Calu3 (cell line): ENCODE measurements at regions not wholly inside any gene's neighbourhood (a gene's known extent, or its start where the extent isn't known, plus 50 kb on each side); places are given as distances from the start of the nearest gene placed in this dataset.

Source experiments
- BruUV-seq: library from RNA; stranded (reverse); fragments of 400-500 nt; replicated peaks from 2 replicates; lab custom pipeline; 2021; lab: Mats Ljungman, UMichigan
- CTCF ChIA-PET: fragments of 300-600 bp; sonication (Branson Sonifier 250); formaldehyde crosslinking; loops from one replicate; lab custom pipeline; 2022; ENCODE audit warnings: antibody characterized with exemption; lab: Charles Lee
- DNase-seq: peaks from one replicate; pipeline ENCODE4 v3.0.0; 2022
- H3K27ac Mint-ChIP-seq: one replicate; pipeline ENCODE4 v1.8.0; 2022; ENCODE audit warnings: mixed read lengths; ENCODE audit not compliant: unreplicated experiment
- H3K27me3 Mint-ChIP-seq: one replicate; pipeline ENCODE4 v1.8.0; 2022; ENCODE audit warnings: mixed read lengths; ENCODE audit not compliant: unreplicated experiment
- H3K36me3 Mint-ChIP-seq: one replicate; pipeline ENCODE4 v1.8.0; 2022; ENCODE audit warnings: mild to moderate bottlenecking, moderate library complexity, mixed read lengths; ENCODE audit not compliant: insufficient read depth, unreplicated experiment
- H3K4me1 Mint-ChIP-seq: one replicate; pipeline ENCODE4 v1.8.0; 2022; ENCODE audit warnings: mild to moderate bottlenecking, low read depth, mixed read lengths; ENCODE audit not compliant: unreplicated experiment
- H3K4me3 Mint-ChIP-seq: one replicate; pipeline ENCODE4 v1.8.0; 2022; ENCODE audit warnings: mild to moderate bottlenecking, low read depth, moderate library complexity, mixed read lengths; ENCODE audit not compliant: unreplicated experiment
- H3K9me3 Mint-ChIP-seq: one replicate; pipeline ENCODE4 v1.8.0; 2022; ENCODE audit warnings: low read depth, mixed read lengths; ENCODE audit not compliant: unreplicated experiment
- intact Hi-C: fragments of 100-400 bp; cut with micrococcal nuclease; formaldehyde crosslinking; loops from one replicate; pipeline ENCODE4 v1.10.0; 2022; ENCODE audit not compliant: unreplicated experiment
- TF ChIP-seq, protein P1 (sequence below): fragments of 200-600 bp; IDR thresholded peaks from one replicate; pipeline ENCODE4 v1.8.0; 2022; ENCODE audit warnings: antibody characterized with exemption; ENCODE audit not compliant: unreplicated experiment

DNA sequence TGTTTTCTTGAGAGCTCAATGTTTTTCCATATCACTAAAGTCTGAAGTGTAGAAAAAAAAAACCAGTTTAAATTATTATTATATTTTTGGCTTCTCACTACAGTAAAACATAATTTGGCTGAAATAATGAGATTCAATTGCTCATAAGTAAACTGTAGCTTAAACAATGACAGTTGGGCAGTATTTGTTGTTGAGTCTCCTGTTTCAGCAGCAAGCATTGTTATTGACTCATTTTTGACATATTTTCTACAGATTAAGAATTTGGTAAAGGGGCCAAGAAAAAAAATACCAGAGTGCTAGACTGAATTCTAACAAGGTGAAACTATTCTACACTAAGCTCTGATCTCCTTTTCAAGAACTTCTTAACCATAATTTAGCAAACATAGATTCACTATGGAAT lies 2070.4 kb upstream of the CELF4 start:
- CTCF ChIA-PET, result no interaction called here
- Mint-ChIP-seq H3K9me3 (no peaks in the 10 kb centered on the region), H3K27me3 (no peaks in the 10 kb centered on the region), H3K36me3 (no peaks in the 10 kb centered on the region), H3K27ac (no peak overlapping the region), H3K4me1 (peaks cover 42% of the 10 kb centered on the region), H3K4me3 (no peak overlapping the region)
- BruUV-seq, result no TSS peak
- DNase-seq, result no peak
- intact Hi-C loops, result loop anchor here (10.0 kb wide), 1 partner anchor 379 kb away; no protein-coding TSS in a partner anchor
- TF ChIP-seq, protein P1, sequence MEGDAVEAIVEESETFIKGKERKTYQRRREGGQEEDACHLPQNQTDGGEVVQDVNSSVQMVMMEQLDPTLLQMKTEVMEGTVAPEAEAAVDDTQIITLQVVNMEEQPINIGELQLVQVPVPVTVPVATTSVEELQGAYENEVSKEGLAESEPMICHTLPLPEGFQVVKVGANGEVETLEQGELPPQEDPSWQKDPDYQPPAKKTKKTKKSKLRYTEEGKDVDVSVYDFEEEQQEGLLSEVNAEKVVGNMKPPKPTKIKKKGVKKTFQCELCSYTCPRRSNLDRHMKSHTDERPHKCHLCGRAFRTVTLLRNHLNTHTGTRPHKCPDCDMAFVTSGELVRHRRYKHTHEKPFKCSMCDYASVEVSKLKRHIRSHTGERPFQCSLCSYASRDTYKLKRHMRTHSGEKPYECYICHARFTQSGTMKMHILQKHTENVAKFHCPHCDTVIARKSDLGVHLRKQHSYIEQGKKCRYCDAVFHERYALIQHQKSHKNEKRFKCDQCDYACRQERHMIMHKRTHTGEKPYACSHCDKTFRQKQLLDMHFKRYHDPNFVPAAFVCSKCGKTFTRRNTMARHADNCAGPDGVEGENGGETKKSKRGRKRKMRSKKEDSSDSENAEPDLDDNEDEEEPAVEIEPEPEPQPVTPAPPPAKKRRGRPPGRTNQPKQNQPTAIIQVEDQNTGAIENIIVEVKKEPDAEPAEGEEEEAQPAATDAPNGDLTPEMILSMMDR, result no peak

DNA sequence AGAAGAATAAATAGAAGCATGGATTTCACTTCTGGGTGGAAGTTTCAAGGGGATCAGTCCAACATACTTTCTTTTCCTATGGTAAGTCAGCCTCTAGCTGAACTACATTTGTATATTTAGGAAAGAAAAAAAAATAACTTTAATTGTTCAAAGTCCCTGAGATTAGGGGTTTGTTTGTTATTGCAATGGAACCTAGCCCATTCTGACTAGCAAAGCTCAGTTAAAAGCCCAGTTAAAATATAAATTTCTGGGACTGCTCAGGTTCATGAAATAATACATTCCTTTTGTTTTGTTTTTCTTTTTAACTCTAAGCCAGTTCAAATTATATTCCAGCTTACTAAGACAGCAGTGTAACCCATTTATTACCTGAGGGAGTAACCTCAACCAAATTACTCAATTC lies 2069.6 kb upstream of the CELF4 start:
- peaks cover 42% of the 10 kb centered on the region for H3K4me1 Mint-ChIP-seq
- no peaks in the 10 kb centered on the region for H3K9me3 Mint-ChIP-seq
- CTCF ChIA-PET, result no interaction called here
- no peaks in the 10 kb centered on the region for H3K27me3 Mint-ChIP-seq
- H3K4me3 Mint-ChIP-seq, result no peak overlapping the region
- no TSS peak for BruUV-seq
- TF ChIP-seq, protein P1, result no peak
- H3K36me3 Mint-ChIP-seq, result no peaks in the 10 kb centered on the region
- intact Hi-C loops, result loop anchor here (10.0 kb wide), 1 partner anchor 380 kb away; no protein-coding TSS in a partner anchor
- no peak overlapping the region for H3K27ac Mint-ChIP-seq
- no peak for DNase-seq

DNA sequence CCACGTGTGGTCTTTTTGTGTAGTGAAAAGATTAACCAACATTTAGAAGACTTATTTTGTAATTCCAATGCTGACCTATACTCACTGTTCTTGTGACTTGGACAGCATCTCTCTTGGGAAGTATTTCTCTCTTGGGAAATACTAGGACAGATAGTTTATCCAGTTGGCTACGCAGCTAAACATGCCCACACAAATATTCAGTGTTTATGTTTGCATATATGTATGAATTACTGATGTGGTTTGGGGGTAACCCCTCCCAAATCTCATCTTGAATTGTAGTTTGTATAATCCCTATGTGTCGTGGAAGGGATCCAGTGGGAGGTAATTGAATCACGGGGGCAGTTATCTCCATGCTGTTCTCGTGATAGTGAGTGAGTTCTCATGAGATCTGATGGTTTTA lies 2062.3 kb upstream of the CELF4 start:
- CTCF ChIA-PET, result no interaction called here
- no peaks in the 10 kb centered on the region for H3K9me3 Mint-ChIP-seq
- BruUV-seq, result no TSS peak
- intact Hi-C loops, result loop anchor here (10.0 kb wide), 1 partner anchor 167 kb away; no protein-coding TSS in a partner anchor
- no peak for DNase-seq
- no peaks in the 10 kb centered on the region for H3K27me3 Mint-ChIP-seq
- TF ChIP-seq, protein P1, result no peak
- H3K4me1 Mint-ChIP-seq, result peaks cover 39% of the 10 kb centered on the region
- H3K36me3 Mint-ChIP-seq, result no peaks in the 10 kb centered on the region
- no peak overlapping the region for H3K27ac Mint-ChIP-seq
- no peak overlapping the region for H3K4me3 Mint-ChIP-seq

DNA sequence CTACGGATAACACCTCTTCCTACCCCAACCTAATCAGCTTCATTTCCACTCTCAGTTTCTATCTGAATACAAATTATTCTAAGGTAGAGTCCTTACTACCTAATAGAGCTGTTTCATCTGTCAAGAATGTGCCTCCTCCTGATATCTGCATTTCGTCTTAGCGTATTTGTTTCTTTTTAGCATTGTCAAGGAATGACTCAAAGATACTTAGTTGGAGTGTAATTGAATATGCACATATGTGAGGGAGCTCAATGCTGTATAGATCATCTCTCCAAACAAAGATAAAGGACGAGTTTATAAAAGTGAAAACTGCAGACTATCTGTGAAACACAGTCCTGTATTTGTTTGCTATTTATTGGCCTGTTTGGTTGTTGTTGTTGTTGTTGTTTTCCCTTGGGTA lies 2059.4 kb upstream of the CELF4 start:
- Mint-ChIP-seq H3K27me3 (no peaks in the 10 kb centered on the region), H3K4me3 (peak overlapping the region; percentile 12), H3K4me1 (peaks cover 68% of the 10 kb centered on the region), H3K27ac (peak overlapping the region; percentile 75), H3K9me3 (peaks cover 2% of the 10 kb centered on the region), H3K36me3 (no peaks in the 10 kb centered on the region)
- CTCF ChIA-PET, result no interaction called here
- intact Hi-C loops, result loop anchor here (10.0 kb wide), 1 partner anchor 170 kb away; no protein-coding TSS in a partner anchor
- no peak for DNase-seq
- TF ChIP-seq, protein P1, result no peak
- BruUV-seq, result no TSS peak
